ENCODE measurements at regions not wholly inside any gene's neighbourhood (a gene's known extent, or its start where the extent isn't known, plus 50 kb on each side); places are given as distances from the start of the nearest gene placed in this dataset.

DNA sequence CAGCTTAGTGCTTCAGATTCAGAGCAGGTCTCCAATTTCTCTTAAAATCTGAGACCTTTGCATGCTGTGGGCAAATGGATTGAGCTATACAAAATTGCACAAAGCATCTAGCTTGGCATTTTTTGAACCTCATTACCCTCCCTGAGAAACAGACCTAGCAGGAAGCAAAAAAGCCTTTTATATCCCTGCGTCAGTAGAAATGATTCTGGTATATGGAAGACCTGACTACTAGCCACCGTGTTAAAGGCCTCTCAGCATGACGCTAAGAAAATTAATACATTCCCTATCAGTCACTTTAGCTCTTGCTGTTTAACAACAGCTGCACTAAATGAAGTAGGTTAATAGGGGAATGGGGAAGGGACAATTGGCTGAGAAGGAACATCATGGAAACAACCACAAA, 110.7 kb upstream of the SMLR1 start:
- no peak for DNase-seq

DNA sequence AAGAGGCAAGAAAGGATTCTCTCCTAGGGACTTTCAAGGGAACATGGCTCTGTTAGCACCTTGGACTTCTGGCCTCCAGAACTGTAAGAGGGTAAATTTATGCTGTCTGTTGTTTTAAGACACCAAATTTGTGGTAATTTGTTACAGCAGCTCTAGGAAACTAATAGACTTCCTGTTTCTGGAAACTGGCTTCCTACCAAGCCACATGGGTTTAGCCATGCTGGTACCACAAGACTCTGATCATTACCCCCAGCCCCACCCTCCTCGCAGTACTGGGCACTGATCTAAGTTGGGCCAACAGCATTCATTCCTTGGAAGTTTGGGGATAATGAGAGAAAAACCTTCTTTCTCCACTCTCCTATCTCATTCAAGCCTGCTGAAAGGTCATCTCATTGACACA, 109.5 kb upstream of the SMLR1 start:
- Histone ChIP-seq H2BK15ac (ENCODE audit: low read depth, poor library complexity, severe bottlenecking) (no peak overlapping the region), H3K9ac (ENCODE audit: low read length) (no peak overlapping the region), H3K18ac (ENCODE audit: low read depth in 1 of 2, low read length in 2 of 2) (no peak overlapping the region), H4K91ac (ENCODE audit: low read length) (no peak overlapping the region), H3K79me1 (replicated peaks; ENCODE audit: low read length, poor library complexity, severe bottlenecking) (no peaks in the 10 kb centered on the region), H2BK120ac (ENCODE audit: low read depth, low read length) (no peak overlapping the region), H3K4me1 (ENCODE audit: control insufficient read depth, insufficient read depth, low read depth, low read length) (no peaks in the 10 kb centered on the region), H2AFZ (ENCODE audit: low read depth, low read length) (no peak overlapping the region), H4K8ac (ENCODE audit: low read length) (no peak overlapping the region), H3K27me3 (ENCODE audit: control insufficient read depth in 1 of 2, insufficient read depth in 1 of 2, low read length in 2 of 2) (peaks cover 0 to 10% of the 10 kb centered on the region in 2 experiments), H3K9me3 (ENCODE audit: control insufficient read depth, low read length) (no peaks in the 10 kb centered on the region), H3K23ac (ENCODE audit: low read length in 2 of 2) (no peak overlapping the region), H2BK12ac (ENCODE audit: low read length in 2 of 2) (peak overlapping the region in 1 of 2 experiments; percentile 74), H3K4me2 (ENCODE audit: low read length, poor library complexity, severe bottlenecking) (no peak overlapping the region), H3K36me3 (ENCODE audit: control insufficient read depth in 1 of 2, insufficient read depth in 2 of 2, low read depth in 1 of 2, low read length in 2 of 2) (no peaks in the 10 kb centered on the region), H3K4ac (ENCODE audit: low read depth in 1 of 2, low read length in 2 of 2) (no peak overlapping the region), H3K14ac (ENCODE audit: low read length in 2 of 2) (no peak overlapping the region), H3K27ac (ENCODE audit: low read length, poor library complexity, severe bottlenecking) (no peak overlapping the region), H3K4me3 (ENCODE audit: insufficient read depth in 1 of 2, low read depth in 1 of 2, low read length in 2 of 2) (no peak overlapping the region), H2AK5ac (ENCODE audit: low read length, severe bottlenecking) (no peak overlapping the region), H2BK5ac (ENCODE audit: low read depth, low read length, poor library complexity, severe bottlenecking) (no peak overlapping the region)
- whole genome bisulfite sequencing = 100% methylated on average over 1 of the region's 1 CpG
- no peak for DNase-seq

More for the DNA sequence above, 110.7 kb upstream of the SMLR1 start:
- Histone ChIP-seq H3K9me3 (ENCODE audit: control insufficient read depth, low read length) (no peaks in the 10 kb centered on the region), H4K91ac (ENCODE audit: low read length) (no peak overlapping the region), H3K4me2 (ENCODE audit: low read length, poor library complexity, severe bottlenecking) (no peak overlapping the region), H3K36me3 (ENCODE audit: control insufficient read depth in 1 of 2, insufficient read depth in 2 of 2, low read depth in 1 of 2, low read length in 2 of 2) (no peaks in the 10 kb centered on the region), H3K4me1 (ENCODE audit: control insufficient read depth, insufficient read depth, low read depth, low read length) (no peaks in the 10 kb centered on the region), H3K14ac (ENCODE audit: low read length in 2 of 2) (no peak overlapping the region), H3K27me3 (ENCODE audit: control insufficient read depth in 1 of 2, insufficient read depth in 1 of 2, low read length in 2 of 2) (peaks cover 0 to 10% of the 10 kb centered on the region in 2 experiments), H3K27ac (ENCODE audit: low read length, poor library complexity, severe bottlenecking) (no peak overlapping the region), H2BK5ac (ENCODE audit: low read depth, low read length, poor library complexity, severe bottlenecking) (no peak overlapping the region), H3K18ac (ENCODE audit: low read depth in 1 of 2, low read length in 2 of 2) (no peak overlapping the region), H2BK120ac (ENCODE audit: low read depth, low read length) (no peak overlapping the region), H3K4me3 (ENCODE audit: insufficient read depth in 1 of 2, low read depth in 1 of 2, low read length in 2 of 2) (no peak overlapping the region), H2AK5ac (ENCODE audit: low read length, severe bottlenecking) (no peak overlapping the region), H3K23ac (ENCODE audit: low read length in 2 of 2) (no peak overlapping the region), H3K79me1 (replicated peaks; ENCODE audit: low read length, poor library complexity, severe bottlenecking) (no peaks in the 10 kb centered on the region), H2AFZ (ENCODE audit: low read depth, low read length) (no peak overlapping the region), H2BK15ac (ENCODE audit: low read depth, poor library complexity, severe bottlenecking) (no peak overlapping the region), H3K4ac (ENCODE audit: low read depth in 1 of 2, low read length in 2 of 2) (no peak overlapping the region), H4K8ac (ENCODE audit: low read length) (no peak overlapping the region), H2BK12ac (ENCODE audit: low read length in 2 of 2) (no peak overlapping the region), H3K9ac (ENCODE audit: low read length) (no peak overlapping the region)
- no CpG with 5 or more reads among the region's 3 CpGs for WGBS

DNA sequence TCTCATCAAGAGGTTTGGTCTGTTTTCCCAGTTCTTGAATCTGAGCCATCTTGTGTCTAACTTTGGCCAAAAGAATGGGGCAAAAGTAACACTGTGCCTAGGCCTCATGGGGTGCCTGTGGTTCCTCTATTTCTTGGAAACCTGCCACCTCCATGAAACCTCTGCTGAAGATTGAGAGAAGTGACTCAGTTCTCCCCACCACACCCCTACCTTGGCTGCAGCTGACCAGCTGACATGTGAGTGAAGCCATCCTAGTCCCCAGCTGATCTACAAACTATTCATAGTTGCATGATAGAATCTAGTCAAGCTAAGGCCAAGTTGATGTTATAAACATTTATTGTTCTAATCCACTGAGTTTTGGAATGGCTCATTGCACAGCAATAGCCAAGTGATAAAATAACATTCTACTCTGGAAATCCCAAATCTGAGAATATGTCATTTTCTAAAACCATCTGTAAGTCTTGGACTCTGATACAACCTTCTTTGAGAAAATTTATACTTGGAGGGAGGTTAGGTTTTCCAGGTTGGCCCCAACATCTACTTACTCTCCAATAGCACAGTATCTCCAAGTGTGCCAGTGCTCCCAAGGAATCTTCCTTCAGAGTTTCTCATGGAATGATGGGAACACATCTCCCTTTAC, 107.0 kb upstream of the SMLR1 start:
- no peak overlapping the region for H4K8ac ChIP-seq (ENCODE audit: low read length)
- no peak overlapping the region for H2AFZ ChIP-seq (ENCODE audit: low read depth, low read length)
- H3K4ac ChIP-seq (ENCODE audit: low read depth in 1 of 2, low read length in 2 of 2) = no peak overlapping the region
- no peaks in the 10 kb centered on the region for H3K9me3 ChIP-seq (ENCODE audit: control insufficient read depth, low read length)
- no peak overlapping the region for H3K27ac ChIP-seq (ENCODE audit: low read length, poor library complexity, severe bottlenecking)
- peaks cover 0 to 1% of the 10 kb centered on the region in 2 experiments for H3K27me3 ChIP-seq (ENCODE audit: control insufficient read depth in 1 of 2, insufficient read depth in 1 of 2, low read length in 2 of 2)
- H3K4me3 ChIP-seq (ENCODE audit: insufficient read depth in 1 of 2, low read depth in 1 of 2, low read length in 2 of 2) = no peak overlapping the region
- no peak overlapping the region for H3K9ac ChIP-seq (ENCODE audit: low read length)
- H3K4me1 ChIP-seq (ENCODE audit: control insufficient read depth, insufficient read depth, low read depth, low read length) = no peaks in the 10 kb centered on the region
- H3K36me3 ChIP-seq (ENCODE audit: control insufficient read depth in 1 of 2, insufficient read depth in 2 of 2, low read depth in 1 of 2, low read length in 2 of 2) = no peaks in the 10 kb centered on the region
- H4K91ac ChIP-seq (ENCODE audit: low read length) = no peak overlapping the region
- H2AK5ac ChIP-seq (ENCODE audit: low read length, severe bottlenecking) = no peak overlapping the region
- H2BK15ac ChIP-seq (ENCODE audit: low read depth, poor library complexity, severe bottlenecking) = no peak overlapping the region
- no peak overlapping the region for H3K23ac ChIP-seq (ENCODE audit: low read length in 2 of 2)
- no peaks in the 10 kb centered on the region for H3K79me1 ChIP-seq (replicated peaks; ENCODE audit: low read length, poor library complexity, severe bottlenecking)
- no peak overlapping the region for H2BK5ac ChIP-seq (ENCODE audit: low read depth, low read length, poor library complexity, severe bottlenecking)
- no peak overlapping the region for H2BK120ac ChIP-seq (ENCODE audit: low read depth, low read length)
- H3K18ac ChIP-seq (ENCODE audit: low read depth in 1 of 2, low read length in 2 of 2) = no peak overlapping the region
- no peak for DNase-seq
- no peak overlapping the region for H3K14ac ChIP-seq (ENCODE audit: low read length in 2 of 2)
- no peak overlapping the region for H3K4me2 ChIP-seq (ENCODE audit: low read length, poor library complexity, severe bottlenecking)
- no peak overlapping the region for H2BK12ac ChIP-seq (ENCODE audit: low read length in 2 of 2)

- no peak overlapping the region for H3K4me3 ChIP-seq (ENCODE audit: insufficient read depth in 1 of 2, low read depth in 1 of 2, low read length in 2 of 2)
- no peaks in the 10 kb centered on the region for H3K36me3 ChIP-seq (ENCODE audit: control insufficient read depth in 1 of 2, insufficient read depth in 2 of 2, low read depth in 1 of 2, low read length in 2 of 2)
- H3K9me3 ChIP-seq (ENCODE audit: control insufficient read depth, low read length) = no peaks in the 10 kb centered on the region
- no peak for DNase-seq
- no peak overlapping the region for H2BK12ac ChIP-seq (ENCODE audit: low read length in 2 of 2)
- H3K4me1 ChIP-seq (ENCODE audit: control insufficient read depth, insufficient read depth, low read depth, low read length) = no peaks in the 10 kb centered on the region
- no peaks in the 10 kb centered on the region for H3K79me1 ChIP-seq (replicated peaks; ENCODE audit: low read length, poor library complexity, severe bottlenecking)
- H3K14ac ChIP-seq (ENCODE audit: low read length in 2 of 2) = no peak overlapping the region
- H3K9ac ChIP-seq (ENCODE audit: low read length) = no peak overlapping the region
- no peak overlapping the region for H2AFZ ChIP-seq (ENCODE audit: low read depth, low read length)
- H3K23ac ChIP-seq (ENCODE audit: low read length in 2 of 2) = no peak overlapping the region
- no peak overlapping the region for H4K91ac ChIP-seq (ENCODE audit: low read length)
- no peak overlapping the region for H2AK5ac ChIP-seq (ENCODE audit: low read length, severe bottlenecking)
- no peak overlapping the region for H2BK5ac ChIP-seq (ENCODE audit: low read depth, low read length, poor library complexity, severe bottlenecking)
- H2BK15ac ChIP-seq (ENCODE audit: low read depth, poor library complexity, severe bottlenecking) = no peak overlapping the region
- no peaks in the 10 kb centered on the region for H3K27me3 ChIP-seq (ENCODE audit: control insufficient read depth in 1 of 2, insufficient read depth in 1 of 2, low read length in 2 of 2)
- no peak overlapping the region for H3K4ac ChIP-seq (ENCODE audit: low read depth in 1 of 2, low read length in 2 of 2)
- H2BK120ac ChIP-seq (ENCODE audit: low read depth, low read length) = no peak overlapping the region
- H3K27ac ChIP-seq (ENCODE audit: low read length, poor library complexity, severe bottlenecking) = no peak overlapping the region
- H4K8ac ChIP-seq (ENCODE audit: low read length) = no peak overlapping the region
- H3K4me2 ChIP-seq (ENCODE audit: low read length, poor library complexity, severe bottlenecking) = no peak overlapping the region
- no peak overlapping the region for H3K18ac ChIP-seq (ENCODE audit: low read depth in 1 of 2, low read length in 2 of 2)
Measured at GRCh38 chr6:130724089-130724488, 103.1 kb upstream of the SMLR1 start.
